HG02798 (cell line): ENCODE measurements at regions not wholly inside any gene's neighbourhood (a gene's known extent, or its start where the extent isn't known, plus 50 kb on each side); places are given as distances from the start of the nearest gene placed in this dataset.

Experiments
- ATAC-seq: cut with Tn5 transposase; IDR thresholded peaks from one replicate; pipeline ENCODE4 v1.9.1; 2021; ENCODE audit warnings: mild to moderate bottlenecking; ENCODE audit not compliant: unreplicated experiment, poor library complexity

GRCh38 chr4:124212815-124213630 lies 499.5 kb downstream of the ANKRD50 start:
- no peak for ATAC-seq

GRCh38 chr4:124219389-124219788 lies 493.1 kb downstream of the ANKRD50 start:
- ATAC-seq: no peak

- ATAC-seq: no peak
Measured at GRCh38 chr4:124224256-124224655, 488.3 kb downstream of the ANKRD50 start.

GRCh38 chr4:124227981-124228380 lies 484.6 kb downstream of the ANKRD50 start:
- ATAC-seq: no peak

- no peak for ATAC-seq
Measured at GRCh38 chr4:124230268-124230667, 482.3 kb downstream of the ANKRD50 start.

- no peak for ATAC-seq
Measured at GRCh38 chr4:124234771-124235170, 477.8 kb downstream of the ANKRD50 start.

- ATAC-seq: no peak
Measured at GRCh38 chr4:124243671-124244366, 468.7 kb downstream of the ANKRD50 start.

- ATAC-seq: no peak
Measured at GRCh38 chr4:124253080-124253479, 459.5 kb downstream of the ANKRD50 start.

GRCh38 chr4:124262211-124263179 lies 450.0 kb downstream of the ANKRD50 start:
- ATAC-seq: peak; percentile 90

GRCh38 chr4:124265701-124266100 lies 446.8 kb downstream of the ANKRD50 start:
- ATAC-seq: no peak

- ATAC-seq: no peak
Measured at GRCh38 chr4:124266721-124267120, 445.8 kb downstream of the ANKRD50 start.

- no peak for ATAC-seq
Measured at GRCh38 chr4:124276461-124276860, 436.1 kb downstream of the ANKRD50 start.

- no peak for ATAC-seq
Measured at GRCh38 chr4:124277691-124278090, 434.8 kb downstream of the ANKRD50 start.

- ATAC-seq: no peak
Measured at GRCh38 chr4:124278477-124278876, 434.1 kb downstream of the ANKRD50 start.

GRCh38 chr4:124279741-124280140 lies 432.8 kb downstream of the ANKRD50 start:
- no peak for ATAC-seq

GRCh38 chr4:124282301-124282898 lies 430.1 kb downstream of the ANKRD50 start:
- ATAC-seq: no peak

- ATAC-seq: no peak
Measured at GRCh38 chr4:124288706-124289486, 423.6 kb downstream of the ANKRD50 start.

- no peak for ATAC-seq
Measured at GRCh38 chr4:124290678-124291077, 421.9 kb downstream of the ANKRD50 start.

GRCh38 chr4:124295413-124295812 lies 417.1 kb downstream of the ANKRD50 start:
- ATAC-seq: no peak
